K562 (cell line): ENCODE measurements at regions not wholly inside any gene's neighbourhood (a gene's known extent, or its start where the extent isn't known, plus 50 kb on each side); places are given as distances from the start of the nearest gene placed in this dataset.

Experiments used
- ATAC-seq: fragments of 200-7000 bp; cut with Tn5 transposase; 3 replicates; pipeline ENCODE4 v1.9.1; 2020; ENCODE audit warnings: moderate library complexity
- BruUV-seq: library from RNA; stranded (reverse); fragments of 400-500 nt; replicated peaks from 2 replicates; lab custom pipeline; 2021; lab: Mats Ljungman, UMichigan
- CTCF ChIA-PET: fragments of 300-600 bp; formaldehyde crosslinking; extraction: SDS; loops from one replicate; lab custom pipeline; 2021; ENCODE audit warnings: low intra/inter-chr PET ratio; lab: Yijun Ruan, JAX
- POLR2A ChIA-PET: fragments of 300-600, 350-650 bp; sonication (Branson Sonifier 250); formaldehyde crosslinking; extraction: SDS; loops from one replicate; lab custom pipeline; 2021; ENCODE audit warnings: antibody characterized with exemption, inconsistent platforms; lab: Yijun Ruan, JAX
- DNase-seq, 4 experiments: peaks; one replicate each; pipeline versions ENCODE4 v3.0.0 to v3.0.0-alpha.2; 2011 to 2018; ENCODE audit warnings: low spot score in 3 of 4, mixed read lengths in 3 of 4; ENCODE audit errors: extremely low read depth in 1 of 4
- FAIRE-seq: peaks from 2 replicates; lab custom pipeline; 2011; peaks lifted over from hg19 to GRCh38; lab: Jason Lieb, UNC
- H2AFZ ChIP-seq: 2 replicates; pipeline ENCODE4 v1.6.0; 2011; ENCODE audit warnings: low read depth, low read length, control low read depth, inconsistent platforms
- H3K27ac ChIP-seq: fragments of 200-600 bp; 3 replicates; pipeline ENCODE4 v1.8.0; 2011; ENCODE audit warnings: low read depth, mild to moderate bottlenecking, control low read depth, inconsistent platforms, low read length, moderate library complexity, mixed read lengths; ENCODE audit errors: extremely low read depth
- H3K27me3 ChIP-seq, 2 experiments: fragments of 300-600 bp in 1 of 2; 2 replicates in 1 of 2; 3 replicates in 1 of 2; pipeline versions ENCODE4 v1.6.0 to v1.8.0; 2011; ENCODE audit warnings: inconsistent platforms in 2 of 2, low read length in 2 of 2, mild to moderate bottlenecking in 1 of 2, mixed read lengths in 1 of 2, moderate library complexity in 1 of 2; ENCODE audit not compliant: control insufficient read depth in 2 of 2, insufficient read depth in 2 of 2
- H3K36me3 ChIP-seq: fragments of 300-600 bp; 3 replicates; pipeline ENCODE4 v1.8.0; 2011; ENCODE audit warnings: mild to moderate bottlenecking, low read length, inconsistent platforms; ENCODE audit not compliant: control insufficient read depth, insufficient read depth
- H3K4me1 ChIP-seq, 2 experiments: fragments of 200-600 bp in 1 of 2; replicated peaks in 1 of 2; 2 replicates in 1 of 2; 3 replicates in 1 of 2; pipeline versions ENCODE4 v1.5.1 to v1.8.0; 2011; ENCODE audit warnings: inconsistent platforms in 2 of 2, low read length in 2 of 2, mild to moderate bottlenecking in 1 of 2, mixed read lengths in 1 of 2, moderate library complexity in 1 of 2; ENCODE audit not compliant: control insufficient read depth in 2 of 2, insufficient read depth in 2 of 2
- H3K4me2 ChIP-seq: 2 replicates; pipeline ENCODE4 v1.6.1; 2011; ENCODE audit warnings: low read length, control low read depth, inconsistent platforms, mixed read lengths; ENCODE audit not compliant: insufficient read depth
- H3K4me3 ChIP-seq: fragments of 200-600 bp; sonication (generic), shearing (Covaris generic); 2 replicates; pipeline ENCODE4 v1.5.1; 2016; ENCODE audit warnings: control low read depth, inconsistent platforms
- H3K79me2 ChIP-seq: fragments of 200-600 bp; 3 replicates; pipeline ENCODE4 v1.8.0; 2011; ENCODE audit warnings: low read length, inconsistent platforms; ENCODE audit not compliant: control insufficient read depth, insufficient read depth
- H3K9ac ChIP-seq, 2 experiments: 2 replicates each; pipeline versions ENCODE4 v1.6.0 to v1.6.1; 2011; ENCODE audit warnings: low read depth in 2 of 2, low read length in 2 of 2, control low read depth in 1 of 2, inconsistent platforms in 1 of 2, mild to moderate bottlenecking in 1 of 2, mixed read lengths in 1 of 2; ENCODE audit not compliant: insufficient read depth in 1 of 2
- H3K9me1 ChIP-seq: one replicate; pipeline ENCODE4 v1.6.0; 2011; ENCODE audit warnings: inconsistent platforms, mild to moderate bottlenecking, low read length, moderate library complexity; ENCODE audit not compliant: control insufficient read depth, insufficient read depth
- H3K9me3 ChIP-seq: replicated peaks from 2 replicates; pipeline ENCODE4 v1.5.1; 2011; ENCODE audit warnings: low read depth, low read length, inconsistent platforms; ENCODE audit not compliant: control insufficient read depth, insufficient read depth
- H4K20me1 ChIP-seq: replicated peaks from 2 replicates; pipeline ENCODE4 v1.6.1; 2011; ENCODE audit warnings: low read length, inconsistent platforms, mixed read lengths; ENCODE audit not compliant: control insufficient read depth, insufficient read depth
- ATF1 ChIP-seq, 2 experiments: fragments of 450-650 bp in 1 of 2; IDR thresholded peaks; 2 replicates each; pipeline ENCODE4 v1.6.1; 2016; ENCODE audit warnings: missing compliant biosample characterization in 1 of 2, missing genetic modification characterization in 1 of 2
- RAD51 ChIP-seq: fragments of 450-650 bp; IDR thresholded peaks from 2 replicates; pipeline ENCODE4 v1.7.1; 2016; ENCODE audit warnings: low read depth, mild to moderate bottlenecking, borderline replicate concordance
- ZBTB33 ChIP-seq: sonication (generic); formaldehyde crosslinking; IDR thresholded peaks from 2 replicates; pipeline ENCODE4 v1.8.1; 2023; ENCODE audit warnings: mild to moderate bottlenecking, missing genetic modification reagents
- ZBTB7A ChIP-seq: IDR thresholded peaks from 2 replicates; pipeline ENCODE4 v1.6.1; 2011; ENCODE audit warnings: low read depth, mild to moderate bottlenecking, low read length, moderate library complexity, borderline replicate concordance; ENCODE audit not compliant: control insufficient read depth
- ZNF586 ChIP-seq: fragments of 450-650 bp; formaldehyde crosslinking; conservative IDR thresholded peaks from 2 replicates; pipeline ENCODE4 v1.4.0; 2020; ENCODE audit warnings: mild to moderate bottlenecking, moderate library complexity
- WGBS: fragments of 100-300 bp; shearing (Covaris generic); methylation state at CpG from one replicate; pipeline ENCODE4 v1.1.6; 2016; ENCODE audit warnings: low coverage, mixed read lengths; ENCODE audit not compliant: insufficient coverage; ENCODE audit errors: missing lambda C conversion rate; 5-methylcytosine and 5-hydroxymethylcytosine counted together
- in situ Hi-C: fragments of 300-500 bp; cut with MboI; formaldehyde crosslinking; loops from 4 replicates; pipeline ENCODE4 v1.15.0; 2018; ENCODE audit warnings: inconsistent platforms, mixed read lengths
- intact Hi-C: fragments of 100-400 bp; cut with micrococcal nuclease; formaldehyde crosslinking; loops from 2 replicates; pipeline ENCODE4 v1.14.2; 2022
- TF ChIP-seq, protein P1 (sequence below): fragments of 150-350 bp; IDR thresholded peaks from 2 replicates; pipeline ENCODE4 v1.6.1; 2014; ENCODE audit warnings: low read depth, mild to moderate bottlenecking, low read length, borderline replicate concordance

- no peak overlapping the region for H3K27ac ChIP-seq
- no peaks in the 10 kb centered on the region for H3K9me3 ChIP-seq
- H3K79me2 ChIP-seq = no peaks in the 10 kb centered on the region
- H3K4me1 ChIP-seq = no peaks in the 10 kb centered on the region
- no peak overlapping the region for H3K4me2 ChIP-seq
- DNase-seq = no peak
- intact Hi-C loops (no loop called here), in situ Hi-C loops (no loop called here)
- ChIA-PET CTCF (no interaction called here), POLR2A (no interaction called here)
- H2AFZ ChIP-seq = no peak overlapping the region
- ATAC-seq = no peak
- no TSS peak for BruUV-seq
- 2% methylated on average over 6 of the region's 6 CpGs for WGBS
- no peaks in the 10 kb centered on the region for H3K9me1 ChIP-seq
- no peaks in the 10 kb centered on the region for H3K27me3 ChIP-seq
- FAIRE-seq = no peak
- TF ChIP-seq ZBTB33 (no peak), RAD51 (no peak), ATF1 (CRISPR knock-in tag; IDR thresholded peaks at IDR 0.05) (no peak), ATF1 (tag; IDR thresholded peaks at IDR 0.05) (no peak), ZBTB7A (no peak), ZNF586 (CRISPR knock-in tag) (no peak)
- TF ChIP-seq, protein P1, sequence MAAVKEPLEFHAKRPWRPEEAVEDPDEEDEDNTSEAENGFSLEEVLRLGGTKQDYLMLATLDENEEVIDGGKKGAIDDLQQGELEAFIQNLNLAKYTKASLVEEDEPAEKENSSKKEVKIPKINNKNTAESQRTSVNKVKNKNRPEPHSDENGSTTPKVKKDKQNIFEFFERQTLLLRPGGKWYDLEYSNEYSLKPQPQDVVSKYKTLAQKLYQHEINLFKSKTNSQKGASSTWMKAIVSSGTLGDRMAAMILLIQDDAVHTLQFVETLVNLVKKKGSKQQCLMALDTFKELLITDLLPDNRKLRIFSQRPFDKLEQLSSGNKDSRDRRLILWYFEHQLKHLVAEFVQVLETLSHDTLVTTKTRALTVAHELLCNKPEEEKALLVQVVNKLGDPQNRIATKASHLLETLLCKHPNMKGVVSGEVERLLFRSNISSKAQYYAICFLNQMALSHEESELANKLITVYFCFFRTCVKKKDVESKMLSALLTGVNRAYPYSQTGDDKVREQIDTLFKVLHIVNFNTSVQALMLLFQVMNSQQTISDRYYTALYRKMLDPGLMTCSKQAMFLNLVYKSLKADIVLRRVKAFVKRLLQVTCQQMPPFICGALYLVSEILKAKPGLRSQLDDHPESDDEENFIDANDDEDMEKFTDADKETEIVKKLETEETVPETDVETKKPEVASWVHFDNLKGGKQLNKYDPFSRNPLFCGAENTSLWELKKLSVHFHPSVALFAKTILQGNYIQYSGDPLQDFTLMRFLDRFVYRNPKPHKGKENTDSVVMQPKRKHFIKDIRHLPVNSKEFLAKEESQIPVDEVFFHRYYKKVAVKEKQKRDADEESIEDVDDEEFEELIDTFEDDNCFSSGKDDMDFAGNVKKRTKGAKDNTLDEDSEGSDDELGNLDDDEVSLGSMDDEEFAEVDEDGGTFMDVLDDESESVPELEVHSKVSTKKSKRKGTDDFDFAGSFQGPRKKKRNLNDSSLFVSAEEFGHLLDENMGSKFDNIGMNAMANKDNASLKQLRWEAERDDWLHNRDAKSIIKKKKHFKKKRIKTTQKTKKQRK = no peak
- no peaks in the 10 kb centered on the region for H3K36me3 ChIP-seq
- no peaks in the 10 kb centered on the region for H4K20me1 ChIP-seq
- no peak overlapping the region for H3K4me3 ChIP-seq
- H3K9ac ChIP-seq = no peak overlapping the region
Observed at GRCh38 chr4:189409158-189409557, 531.5 kb upstream of the FRG1 start.
